A172 (cell line): ENCODE measurements at regions not wholly inside any gene's neighbourhood (a gene's known extent, or its start where the extent isn't known, plus 50 kb on each side); places are given as distances from the start of the nearest gene placed in this dataset.
"Not testable (repeated sequence)": the region's sequence is repeated elsewhere in the genome, so short reads cannot be mapped to it uniquely, and the experiment has no call there.

Experiments used
- DNase-seq: peaks from one replicate; pipeline ENCODE4 v3.0.0-alpha.2; 2015; ENCODE audit warnings: low spot score

DNA sequence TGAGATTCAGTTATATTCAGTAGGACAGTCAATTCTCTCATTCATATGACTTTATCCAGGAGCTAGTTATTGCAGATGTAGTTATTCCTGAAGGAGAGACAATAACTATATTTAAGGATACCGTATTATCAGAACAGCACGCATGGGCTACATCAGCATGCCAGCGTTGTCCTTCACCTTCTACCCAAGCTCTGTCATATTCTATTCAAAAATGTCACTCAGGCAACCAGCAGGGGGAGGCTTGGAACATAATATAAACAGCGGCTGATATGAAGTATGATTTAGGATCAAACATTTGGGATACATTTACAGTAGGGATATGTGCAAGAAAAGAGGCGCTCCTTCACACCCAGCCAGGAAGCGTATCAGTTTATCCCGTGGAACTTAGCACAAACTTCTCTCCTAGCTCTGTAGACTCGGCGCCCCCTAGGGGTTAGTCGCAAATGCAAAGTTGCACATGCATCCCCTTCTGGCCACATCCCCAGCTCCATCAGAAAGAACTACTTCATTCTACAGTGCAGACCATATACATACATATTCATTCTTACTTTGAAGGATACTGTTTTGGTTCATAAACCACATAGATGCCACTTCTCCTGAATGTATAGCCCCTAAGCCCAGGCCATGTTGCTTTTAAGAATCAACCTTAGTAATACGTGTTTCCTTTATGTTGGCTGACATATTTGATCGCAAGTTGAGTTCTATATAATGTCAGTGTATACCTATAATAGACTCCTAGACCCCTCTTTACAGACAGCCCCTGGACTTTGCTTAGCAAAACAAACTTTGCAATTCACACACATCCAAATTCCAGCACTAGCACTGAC lies 759.4 kb downstream of the ADCYAP1 start:
- DNase-seq = peak; percentile 44

DNA sequence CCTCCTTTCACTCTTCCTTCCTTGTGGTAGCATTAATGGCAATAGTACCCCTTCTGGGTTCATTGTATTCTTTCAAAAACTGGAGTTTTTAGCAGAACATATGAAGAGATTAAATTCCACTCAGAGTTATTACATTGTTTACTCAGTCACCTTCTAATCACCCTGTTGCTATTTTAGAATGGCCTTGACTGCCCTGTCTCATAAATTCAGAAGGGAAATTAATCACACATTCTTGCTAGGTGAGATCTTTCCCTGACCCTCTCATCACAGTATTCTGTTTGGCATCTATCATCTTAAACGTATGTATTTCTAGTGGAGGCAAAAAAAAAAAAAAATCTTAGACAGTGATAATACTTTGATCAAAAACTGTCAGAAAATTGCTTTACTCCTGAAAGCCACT lies 760.4 kb downstream of the ADCYAP1 start:
- no peak for DNase-seq

DNA sequence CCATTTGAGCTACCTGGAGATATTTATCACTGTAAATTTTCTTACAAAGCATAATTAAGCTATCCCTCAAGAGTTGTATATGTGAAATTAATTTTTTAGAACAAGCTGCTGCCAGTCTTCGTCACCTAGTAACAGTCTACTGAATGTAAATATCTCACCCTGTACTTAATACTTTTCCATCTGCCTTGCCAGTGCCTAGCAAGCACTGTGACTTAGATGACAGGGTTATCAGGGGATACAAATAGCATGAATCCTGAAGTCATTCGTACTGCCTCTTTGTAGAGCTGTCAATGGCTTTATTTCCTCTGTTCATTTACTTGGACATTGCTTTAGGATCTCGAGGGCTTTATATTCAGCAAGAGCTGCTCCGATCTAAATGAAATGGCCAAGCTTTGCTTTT lies 763.6 kb downstream of the ADCYAP1 start:
- DNase-seq = no peak

DNA sequence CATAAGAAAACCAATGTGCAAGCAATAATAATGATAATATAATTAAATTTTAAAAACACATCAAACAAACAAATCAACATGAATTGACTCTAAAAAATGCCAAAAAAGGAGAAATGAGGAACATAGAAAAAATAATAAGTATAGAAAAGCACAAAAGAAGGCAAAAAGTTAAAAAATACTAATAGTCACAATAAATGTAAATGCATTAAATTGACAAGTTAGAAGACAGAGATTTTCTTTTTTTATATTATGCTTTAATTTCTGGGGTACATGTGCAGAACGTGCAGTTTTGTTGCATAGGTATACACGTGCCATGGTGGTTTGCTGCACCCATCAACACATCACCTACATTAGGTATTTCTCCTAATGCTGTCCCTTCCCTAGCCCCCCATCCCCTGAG lies 767.0 kb downstream of the ADCYAP1 start:
- DNase-seq = not testable (repeated sequence)

DNA sequence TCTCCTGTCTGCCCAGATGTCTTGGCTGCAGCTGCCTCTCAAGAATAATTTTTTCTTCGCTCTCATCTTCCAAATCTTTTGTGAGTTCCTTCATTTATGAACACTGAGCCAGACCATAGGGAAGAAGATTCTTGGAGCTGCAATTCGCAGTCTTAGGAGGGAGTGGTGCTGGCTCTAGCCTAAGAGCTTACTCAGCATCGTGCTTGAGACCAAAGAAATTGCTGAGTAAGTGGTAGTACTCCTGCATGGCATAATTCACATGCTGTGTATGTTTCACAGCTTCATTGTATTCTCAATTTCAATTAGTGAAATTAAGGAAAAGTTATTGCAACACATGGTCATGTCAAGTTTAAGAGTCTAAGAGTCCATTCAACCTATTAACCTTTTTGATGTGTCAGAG lies 771.7 kb downstream of the ADCYAP1 start:
- DNase-seq = no peak

DNA sequence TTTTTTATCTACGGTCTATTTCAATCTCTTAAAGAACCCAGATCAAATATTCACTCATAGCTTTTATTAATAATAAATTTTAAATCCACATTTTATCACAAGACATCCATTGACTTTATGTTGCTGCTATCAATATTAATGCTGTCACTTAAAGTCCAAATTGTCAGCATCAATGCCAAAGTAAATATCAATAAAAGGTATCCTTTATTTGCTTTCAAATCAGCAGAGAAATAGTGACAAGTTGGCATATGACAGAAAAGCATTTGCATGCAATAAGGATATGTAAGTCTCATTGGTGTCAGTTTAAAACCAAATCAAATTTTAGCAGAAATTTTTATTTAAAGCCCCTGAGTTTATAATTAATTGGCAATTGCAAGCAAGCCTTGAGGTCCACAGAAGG lies 775.4 kb downstream of the ADCYAP1 start:
- no peak for DNase-seq

DNA sequence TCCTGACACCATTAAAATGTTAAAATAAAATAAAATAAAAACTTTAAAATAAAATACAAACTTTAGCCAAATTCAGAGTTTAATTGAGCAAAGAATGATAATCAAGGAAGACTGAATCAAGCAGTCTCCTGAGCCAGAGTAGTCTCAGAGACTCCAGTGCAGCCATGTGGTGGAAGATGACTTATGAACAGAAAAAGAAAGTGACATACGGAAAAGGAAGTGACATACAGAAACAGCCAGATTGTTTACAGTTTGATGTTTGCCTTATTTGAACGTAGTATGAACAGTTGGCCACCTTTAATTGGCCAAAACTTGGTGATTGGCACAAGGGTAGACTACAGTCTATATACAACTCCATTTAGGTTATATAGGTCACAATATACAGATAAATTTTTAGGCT lies 787.2 kb downstream of the ADCYAP1 start:
- no peak for DNase-seq

DNA sequence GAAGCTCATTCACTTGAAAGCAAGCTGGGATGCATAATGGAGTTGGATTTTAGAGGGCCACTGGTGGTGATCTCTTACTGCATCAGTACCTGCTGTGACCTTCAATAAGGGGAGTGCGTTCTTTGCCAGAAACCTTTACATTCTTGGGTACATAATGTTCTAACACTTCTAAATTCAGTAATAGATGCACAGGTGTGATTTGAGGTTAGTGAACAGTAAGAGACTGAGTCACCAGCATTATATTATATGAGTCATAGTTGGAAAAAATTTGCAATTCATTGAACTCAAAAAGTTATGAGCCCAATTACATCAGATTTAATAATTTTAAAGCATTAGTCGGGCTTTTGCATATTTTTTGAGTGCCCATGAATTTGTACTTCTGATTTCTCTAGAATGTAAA lies 803.3 kb downstream of the ADCYAP1 start:
- DNase-seq = no peak

DNA sequence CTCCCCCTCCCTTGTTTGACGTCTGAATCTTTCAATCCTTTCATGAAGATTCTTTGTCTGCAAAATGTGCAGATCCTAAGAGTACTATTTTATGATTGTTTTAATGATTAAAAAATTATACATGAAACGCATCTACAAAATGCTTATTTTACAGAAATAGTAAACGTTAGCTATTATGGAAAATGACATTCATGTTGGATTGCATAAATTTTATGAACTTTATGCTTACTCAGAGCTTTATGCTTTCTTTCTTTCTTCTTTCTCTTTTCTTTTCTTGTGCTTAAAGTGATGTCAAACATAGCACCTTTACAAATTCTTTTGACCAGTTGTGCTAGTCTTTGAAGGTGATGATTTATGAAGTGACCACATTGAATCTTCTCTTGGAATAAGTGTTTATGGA lies 805.4 kb downstream of the ADCYAP1 start:
- DNase-seq = no peak

DNA sequence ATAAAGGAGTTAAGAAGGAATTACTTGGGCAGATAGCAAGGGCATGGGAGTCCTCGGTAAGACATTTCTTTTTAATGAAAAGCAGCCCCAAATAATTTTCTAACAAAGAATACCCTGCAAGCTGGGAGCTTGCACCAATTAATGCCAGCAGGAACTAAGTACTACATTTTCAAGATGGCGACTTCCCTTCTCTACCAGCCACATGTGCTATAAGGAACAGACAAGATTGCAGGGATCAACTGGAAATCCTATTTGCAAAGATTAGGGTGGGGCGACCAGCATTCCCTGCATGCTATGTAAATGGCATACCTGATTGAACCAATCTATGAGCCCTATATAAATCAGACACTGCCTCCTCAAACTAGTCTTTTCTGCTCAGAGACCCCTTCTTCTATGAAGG lies 827.5 kb downstream of the ADCYAP1 start:
- no peak for DNase-seq

DNA sequence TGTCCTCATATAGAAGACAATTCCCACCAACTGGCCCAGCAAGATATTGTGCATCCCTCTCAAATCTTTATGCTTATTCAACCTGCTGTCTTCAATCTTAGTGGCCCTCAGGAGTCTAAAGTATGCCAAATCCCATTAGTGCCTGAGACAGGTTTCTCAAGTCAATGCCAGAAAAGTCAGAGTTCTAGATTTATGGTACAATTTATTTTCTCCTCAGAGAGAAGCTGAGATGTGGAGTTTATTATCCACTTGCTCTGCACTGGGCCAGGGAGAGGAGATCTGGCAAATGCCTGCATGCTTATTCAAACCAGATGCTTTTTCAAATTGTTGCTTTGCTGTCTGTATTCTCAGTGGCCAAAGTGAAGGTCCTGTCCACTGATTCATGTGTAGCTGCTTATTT lies 825.2 kb downstream of the METTL4 start:
- no peak for DNase-seq

DNA sequence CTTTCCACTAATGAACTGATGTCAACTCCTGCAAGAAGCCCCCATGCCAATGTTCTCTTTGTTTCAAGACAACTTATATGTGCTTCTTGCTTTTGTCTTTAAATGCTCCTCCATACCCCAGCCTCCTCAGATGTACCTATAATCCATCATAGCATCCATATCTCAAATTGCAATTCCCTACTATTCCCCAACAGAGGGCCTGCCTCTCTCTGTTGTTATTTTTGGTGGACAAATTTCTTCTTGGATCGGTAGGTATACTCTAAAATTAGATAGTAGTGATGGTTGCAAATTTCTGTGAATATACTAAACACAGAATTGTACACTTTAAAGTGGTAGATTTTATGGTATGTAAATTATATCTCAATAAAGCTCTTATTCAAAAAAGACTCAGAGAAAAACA lies 820.1 kb downstream of the METTL4 start:
- DNase-seq = peak; percentile 1

DNA sequence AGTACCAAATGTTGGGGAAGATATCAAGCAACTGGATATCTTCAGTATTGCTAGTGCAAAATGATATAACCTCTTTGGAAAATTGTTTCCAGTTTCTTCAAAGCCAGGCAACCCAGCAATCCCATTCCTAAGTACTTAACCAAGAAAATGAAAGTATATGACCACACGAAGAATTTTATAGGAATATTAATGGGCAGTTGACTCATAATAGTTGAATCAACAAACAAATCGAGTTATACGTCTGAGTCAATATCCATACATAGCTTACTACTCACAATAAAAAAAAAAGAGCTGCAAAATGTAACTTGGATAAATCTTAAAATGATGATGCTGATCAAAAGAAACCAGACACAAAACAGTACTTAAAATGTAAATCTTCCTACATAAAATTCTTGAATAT lies 810.4 kb downstream of the METTL4 start:
- no peak for DNase-seq

DNA sequence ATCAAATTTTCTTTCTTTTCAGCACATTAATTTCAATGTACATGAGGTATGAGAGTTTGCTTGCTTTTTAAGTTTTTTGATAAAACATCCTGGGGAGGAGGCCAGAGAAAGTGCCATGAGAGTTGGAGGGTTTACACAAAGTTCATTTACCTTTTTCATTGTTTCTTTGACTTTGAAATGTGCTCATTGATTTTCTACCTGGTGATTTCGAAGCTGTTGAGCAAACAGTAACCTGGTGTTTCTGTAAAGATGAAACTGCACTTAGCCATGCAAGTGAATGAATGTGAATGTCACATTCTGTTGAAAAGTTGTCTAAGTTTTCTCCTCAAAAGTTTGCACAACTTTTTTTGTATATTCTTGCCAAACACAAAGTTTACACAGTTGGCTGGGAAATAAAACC lies 797.0 kb downstream of the METTL4 start:
- no peak for DNase-seq

DNA sequence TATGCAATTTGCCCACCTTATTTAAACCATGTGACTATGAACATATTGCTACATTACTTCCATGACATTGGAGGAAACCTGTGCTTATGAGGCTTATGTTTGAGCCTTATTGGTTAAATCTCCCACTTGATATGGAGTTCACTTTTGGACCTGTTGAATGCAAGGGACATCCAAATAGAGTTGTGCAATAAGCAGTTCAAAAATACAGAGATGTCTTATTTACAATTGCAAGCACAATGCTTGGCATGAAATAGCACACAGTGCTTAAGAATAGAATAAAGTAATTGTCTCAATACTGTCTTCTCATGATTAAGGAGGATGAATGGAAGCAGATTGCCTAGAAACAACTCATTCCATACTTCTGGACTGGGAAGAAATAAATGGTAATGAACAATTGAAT lies 793.5 kb downstream of the METTL4 start:
- no peak for DNase-seq

DNA sequence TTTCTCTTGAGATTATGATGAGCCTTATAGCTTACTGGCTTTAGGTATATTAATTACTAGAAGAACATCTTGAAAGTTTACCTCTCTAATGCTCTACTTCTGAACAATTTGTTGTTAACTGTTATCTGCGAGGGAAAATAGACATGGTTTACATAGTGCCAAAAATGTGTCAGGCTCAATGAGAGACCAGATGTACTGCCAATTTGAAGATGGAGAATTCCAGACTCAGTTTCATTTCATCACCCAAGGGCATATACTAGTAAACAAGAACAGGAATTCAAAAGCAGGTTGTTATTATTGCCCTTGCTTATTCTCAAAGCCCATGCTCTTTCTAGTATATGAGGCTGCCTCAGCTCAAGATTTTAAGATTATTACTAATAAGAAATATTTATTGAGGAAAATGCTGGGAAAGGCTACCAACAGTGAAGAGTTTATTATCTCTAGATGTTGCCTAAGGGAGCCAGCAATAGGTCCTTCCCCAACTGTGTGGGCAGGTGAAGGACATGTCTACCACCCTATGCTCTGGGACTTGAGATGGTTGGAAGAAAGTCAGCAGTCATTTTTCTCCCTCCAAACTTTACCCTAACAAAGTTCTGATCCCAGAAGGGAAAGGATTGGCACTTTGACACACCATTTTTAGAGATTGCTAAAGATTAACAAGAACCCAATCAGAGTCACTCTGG lies 792.7 kb downstream of the METTL4 start:
- no peak for DNase-seq

DNA sequence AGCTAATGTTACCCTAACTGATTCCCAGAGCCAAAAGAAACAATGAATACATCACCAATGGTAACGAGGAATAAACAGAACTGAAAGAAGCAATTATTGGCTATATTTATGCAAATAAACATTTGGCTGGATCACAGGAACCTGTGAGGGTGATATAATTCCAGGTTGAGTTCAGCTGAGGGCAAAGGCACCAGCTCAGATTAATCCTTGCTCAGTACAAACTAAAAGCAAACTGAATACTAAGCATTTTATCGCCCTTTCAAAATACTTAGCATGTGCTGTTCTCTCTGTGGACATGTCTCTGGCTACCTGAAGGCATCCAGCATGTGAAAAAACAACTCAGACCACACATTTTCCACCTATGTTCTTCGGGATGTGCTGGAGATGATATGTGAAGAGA lies 791.7 kb downstream of the METTL4 start:
- DNase-seq = no peak

DNA sequence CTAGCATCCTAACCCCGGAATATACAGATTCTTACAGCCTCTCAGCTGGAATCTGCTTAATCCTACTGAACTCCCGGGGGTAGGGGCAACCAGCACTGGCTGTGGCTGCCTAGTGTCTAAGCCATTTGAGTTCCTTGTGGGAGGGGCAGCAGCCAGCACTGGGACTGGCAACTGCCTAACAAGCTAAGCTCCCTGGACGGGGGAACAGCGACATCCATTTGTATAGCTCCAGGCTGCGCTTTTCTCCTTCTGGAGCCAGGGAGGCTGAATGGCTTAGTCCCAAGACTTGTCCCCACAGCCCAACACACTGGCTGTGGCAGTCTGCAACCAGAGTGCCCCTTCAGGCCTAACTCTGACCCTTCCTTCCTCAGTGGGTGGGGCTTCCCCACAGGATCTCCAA lies 787.2 kb downstream of the METTL4 start:
- no peak for DNase-seq

DNA sequence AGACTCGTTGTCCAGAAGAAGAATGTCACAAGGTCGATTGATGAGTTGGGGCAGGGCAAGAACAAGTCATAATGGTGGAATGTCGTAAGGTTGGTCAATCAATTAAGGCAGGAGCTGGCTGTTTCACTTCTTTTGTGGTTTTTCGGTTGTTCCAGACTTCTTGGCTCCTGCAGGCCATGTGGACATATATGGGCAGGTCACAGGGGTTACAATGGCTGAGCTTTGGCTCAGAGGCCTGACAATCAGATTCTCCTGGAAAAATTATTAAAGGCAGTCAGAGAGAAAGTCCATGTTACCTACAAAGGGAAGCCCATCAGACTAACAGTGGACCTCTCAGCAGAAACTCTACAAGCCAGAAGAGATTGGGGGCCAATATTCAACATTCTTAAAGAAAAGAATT lies 785.3 kb downstream of the METTL4 start:
- DNase-seq = not testable (repeated sequence)

DNA sequence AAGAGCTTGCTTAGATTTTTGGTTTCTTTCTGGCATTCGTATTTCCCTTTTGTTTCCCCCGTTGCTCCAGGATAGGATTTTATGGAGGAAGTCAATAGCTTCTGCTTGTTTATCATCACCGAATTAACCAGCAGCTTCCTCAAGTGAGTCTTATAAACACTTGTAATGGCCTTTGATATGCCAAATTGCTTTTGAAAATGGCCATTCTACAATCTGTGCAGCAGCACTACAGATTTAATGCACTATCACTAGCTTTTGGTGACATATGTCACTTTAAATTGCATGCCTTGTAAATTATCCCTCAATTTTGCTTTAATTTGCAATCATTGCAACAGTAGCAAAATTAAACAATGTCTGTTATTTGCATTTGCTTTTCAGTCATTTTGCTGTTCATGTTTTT lies 774.7 kb downstream of the METTL4 start:
- no peak for DNase-seq

DNA sequence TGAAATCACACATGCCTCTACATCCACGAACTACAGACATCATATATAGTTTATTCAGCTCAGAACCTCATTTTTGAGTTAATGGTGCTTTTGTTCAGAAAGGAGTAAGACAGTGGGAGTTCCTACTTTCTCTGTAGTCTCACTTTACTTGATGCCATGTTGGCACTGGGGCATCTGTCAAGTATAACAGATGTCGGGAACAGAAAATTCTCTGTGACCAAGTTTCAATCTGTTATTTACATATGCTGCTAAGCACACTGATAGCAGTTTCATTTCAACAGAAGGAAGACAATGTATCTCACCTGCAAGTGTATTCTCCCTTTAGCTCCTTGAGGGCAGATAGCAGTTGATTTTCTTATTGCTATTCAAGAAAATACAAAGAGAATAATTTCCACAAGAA lies 774.1 kb downstream of the METTL4 start:
- no peak for DNase-seq

DNA sequence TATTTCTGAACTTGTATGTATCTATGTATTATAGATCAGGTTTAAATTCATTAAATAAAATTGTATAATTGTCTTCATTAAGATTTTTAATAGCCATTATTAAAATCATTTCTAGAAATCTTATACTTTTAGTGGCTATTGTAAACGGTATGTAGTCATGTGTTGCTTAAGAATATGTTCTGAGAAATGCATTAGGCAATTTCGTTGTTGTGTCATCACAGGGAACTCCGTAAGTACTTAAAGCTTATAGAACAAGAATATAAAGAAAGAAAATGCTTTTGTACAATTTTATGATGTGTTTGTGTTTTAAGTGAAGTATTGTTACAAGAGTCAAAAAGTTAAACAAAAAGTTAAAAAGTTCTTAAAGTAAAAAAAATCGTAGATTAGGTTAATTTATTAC lies 765.8 kb downstream of the METTL4 start:
- no peak for DNase-seq

DNA sequence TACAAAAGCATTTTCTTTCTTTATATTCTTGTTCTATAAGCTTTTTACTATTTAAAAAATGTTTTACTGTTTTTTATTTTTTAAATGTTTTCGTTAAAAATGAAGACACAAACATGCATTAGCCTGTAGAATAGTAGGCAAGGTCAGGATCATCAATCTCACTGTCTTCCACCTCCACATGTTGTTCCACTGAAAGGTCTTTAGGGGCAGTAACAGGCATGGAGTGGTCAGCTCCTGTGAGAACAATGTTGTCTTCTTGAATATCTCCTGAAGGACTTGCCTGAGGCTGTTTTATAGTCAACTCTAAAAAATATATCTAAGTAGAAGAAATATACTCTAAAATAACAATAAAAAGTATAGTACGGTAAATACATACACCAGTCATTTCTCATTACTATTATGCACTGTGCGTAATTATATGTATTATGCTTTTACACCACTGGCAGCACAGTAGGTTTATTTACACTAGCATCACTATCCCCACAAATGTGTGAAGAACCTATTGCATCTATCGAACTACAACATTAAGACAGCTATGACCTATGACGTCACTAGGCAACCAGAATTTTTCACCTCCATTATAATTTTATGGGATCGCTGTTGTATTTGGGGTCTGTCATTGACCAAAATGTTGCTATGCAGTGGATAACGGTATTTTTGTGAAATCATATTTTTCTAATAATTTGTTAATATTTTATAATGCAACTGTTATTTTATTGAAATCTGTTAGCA lies 764.3 kb downstream of the METTL4 start:
- DNase-seq = no peak
